HepG2 (cell line): ENCODE measurements at regions not wholly inside any gene's neighbourhood (a gene's known extent, or its start where the extent isn't known, plus 50 kb on each side); places are given as distances from the start of the nearest gene placed in this dataset.

ENCODE experiments used
- ARNTL ChIP-seq: sonication (generic); formaldehyde crosslinking; IDR thresholded peaks from 2 replicates; pipeline ENCODE4 v1.4.0; 2020; ENCODE audit warnings: mild to moderate bottlenecking, missing genetic modification reagents
- BRCA1 ChIP-seq: sonication (generic); formaldehyde crosslinking; IDR thresholded peaks from 2 replicates; pipeline ENCODE4 v1.4.0; 2020; ENCODE audit warnings: missing genetic modification reagents
- CTCF ChIP-seq: sonication (generic); formaldehyde crosslinking; IDR thresholded peaks from 2 replicates; pipeline ENCODE4 v1.5.0; 2020; ENCODE audit warnings: mild to moderate bottlenecking, missing genetic modification reagents, moderate library complexity
- EZH2 ChIP-seq: conservative IDR thresholded peaks from 2 replicates; pipeline ENCODE4 v1.6.1; 2012; ENCODE audit warnings: mild to moderate bottlenecking, low read depth, low read length, moderate library complexity
- RORA ChIP-seq: sonication (generic); formaldehyde crosslinking; IDR thresholded peaks from 2 replicates; pipeline ENCODE4 v1.5.0; 2020; ENCODE audit warnings: mild to moderate bottlenecking, missing genetic modification reagents, moderate library complexity
- ZBTB4 ChIP-seq: sonication (generic); formaldehyde crosslinking; IDR thresholded peaks from 2 replicates; pipeline ENCODE4 v1.4.0; 2020; ENCODE audit warnings: missing genetic modification reagents, mild to moderate bottlenecking, borderline replicate concordance
- ZNF260 ChIP-seq: sonication (generic); formaldehyde crosslinking; IDR thresholded peaks from 2 replicates; pipeline ENCODE4 v1.4.0; 2020; ENCODE audit warnings: missing genetic modification reagents, low read depth, mild to moderate bottlenecking, borderline replicate concordance
- ZNF296 ChIP-seq: sonication (generic); formaldehyde crosslinking; conservative IDR thresholded peaks from 2 replicates; pipeline ENCODE4 v1.5.0; 2020; ENCODE audit warnings: mild to moderate bottlenecking, missing genetic modification reagents
- TF ChIP-seq, protein P1 (sequence below): IDR thresholded peaks from 2 replicates; pipeline ENCODE4 v1.6.1; 2016; ENCODE audit warnings: low read depth, control low read depth

GRCh38 chr6:67640484-67640883 lies 994.6 kb upstream of the ADGRB3 start:
- TF ChIP-seq CTCF (CRISPR knock-in tag) (no peak), ZNF260 (no peak), ARNTL (CRISPR knock-in tag) (no peak), EZH2 (no peak), ZBTB4 (no peak), BRCA1 (CRISPR knock-in tag) (no peak), ZNF296 (CRISPR knock-in tag) (no peak), RORA (no peak)
- TF ChIP-seq, protein P1, sequence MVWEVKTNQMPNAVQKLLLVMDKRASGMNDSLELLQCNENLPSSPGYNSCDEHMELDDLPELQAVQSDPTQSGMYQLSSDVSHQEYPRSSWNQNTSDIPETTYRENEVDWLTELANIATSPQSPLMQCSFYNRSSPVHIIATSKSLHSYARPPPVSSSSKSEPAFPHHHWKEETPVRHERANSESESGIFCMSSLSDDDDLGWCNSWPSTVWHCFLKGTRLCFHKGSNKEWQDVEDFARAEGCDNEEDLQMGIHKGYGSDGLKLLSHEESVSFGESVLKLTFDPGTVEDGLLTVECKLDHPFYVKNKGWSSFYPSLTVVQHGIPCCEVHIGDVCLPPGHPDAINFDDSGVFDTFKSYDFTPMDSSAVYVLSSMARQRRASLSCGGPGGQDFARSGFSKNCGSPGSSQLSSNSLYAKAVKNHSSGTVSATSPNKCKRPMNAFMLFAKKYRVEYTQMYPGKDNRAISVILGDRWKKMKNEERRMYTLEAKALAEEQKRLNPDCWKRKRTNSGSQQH (CRISPR knock-in tag) = no peak
